ENCODE measurements at regions not wholly inside any gene's neighbourhood (a gene's known extent, or its start where the extent isn't known, plus 50 kb on each side); places are given as distances from the start of the nearest gene placed in this dataset.
"Not testable (repeated sequence)": the region's sequence is repeated elsewhere in the genome, so short reads cannot be mapped to it uniquely, and the experiment has no call there.

- no peak for DNase-seq (ENCODE audit: low spot score)
Observed at GRCh38 chr2:18077704-18078103, 199.2 kb downstream of the KCNS3 start.

DNA sequence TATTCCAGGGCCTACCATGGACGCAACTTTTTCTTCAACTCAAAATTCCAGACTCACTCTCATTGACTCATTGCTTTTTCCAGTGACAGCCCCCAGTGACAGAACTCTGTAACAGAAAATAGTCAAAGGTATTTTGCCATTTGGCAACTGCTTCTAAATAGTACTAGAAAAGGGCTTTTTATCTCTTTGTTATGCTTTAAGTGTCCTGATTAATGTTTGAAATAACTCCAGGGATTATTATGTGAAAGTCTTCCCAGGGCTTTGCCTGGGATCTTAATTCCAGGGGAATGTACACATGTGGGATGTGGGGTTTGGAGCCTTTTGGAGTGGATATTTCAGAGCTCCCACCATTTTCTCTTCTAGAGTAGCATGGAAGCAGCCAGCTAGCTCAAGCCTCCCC is 198.8 kb downstream of the KCNS3 start:
- DNase-seq (ENCODE audit: low spot score) = no peak

DNA sequence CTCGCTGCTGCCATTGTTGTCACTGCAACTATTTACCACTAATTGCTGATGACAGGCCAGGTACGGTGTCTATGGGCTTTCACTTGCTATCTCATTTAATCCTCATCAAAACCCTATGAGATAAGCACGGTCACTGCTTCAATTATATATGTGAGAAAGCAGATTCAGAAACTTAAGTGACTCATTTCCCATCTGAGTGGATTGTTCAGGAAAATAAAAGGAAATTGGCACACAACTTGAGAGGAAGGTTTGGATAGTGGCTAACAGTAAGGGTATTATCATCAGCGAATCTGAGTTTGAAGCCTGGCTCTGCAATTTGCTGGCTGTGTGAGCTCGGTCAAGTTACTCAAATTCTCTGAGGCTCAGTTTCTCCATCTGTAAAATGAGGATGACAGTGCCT is 196.0 kb downstream of the KCNS3 start:
- DNase-seq (ENCODE audit: low spot score) = no peak

- no peak for DNase-seq (ENCODE audit: low spot score)
Observed at GRCh38 chr2:18073601-18074000, 195.1 kb downstream of the KCNS3 start.

DNA sequence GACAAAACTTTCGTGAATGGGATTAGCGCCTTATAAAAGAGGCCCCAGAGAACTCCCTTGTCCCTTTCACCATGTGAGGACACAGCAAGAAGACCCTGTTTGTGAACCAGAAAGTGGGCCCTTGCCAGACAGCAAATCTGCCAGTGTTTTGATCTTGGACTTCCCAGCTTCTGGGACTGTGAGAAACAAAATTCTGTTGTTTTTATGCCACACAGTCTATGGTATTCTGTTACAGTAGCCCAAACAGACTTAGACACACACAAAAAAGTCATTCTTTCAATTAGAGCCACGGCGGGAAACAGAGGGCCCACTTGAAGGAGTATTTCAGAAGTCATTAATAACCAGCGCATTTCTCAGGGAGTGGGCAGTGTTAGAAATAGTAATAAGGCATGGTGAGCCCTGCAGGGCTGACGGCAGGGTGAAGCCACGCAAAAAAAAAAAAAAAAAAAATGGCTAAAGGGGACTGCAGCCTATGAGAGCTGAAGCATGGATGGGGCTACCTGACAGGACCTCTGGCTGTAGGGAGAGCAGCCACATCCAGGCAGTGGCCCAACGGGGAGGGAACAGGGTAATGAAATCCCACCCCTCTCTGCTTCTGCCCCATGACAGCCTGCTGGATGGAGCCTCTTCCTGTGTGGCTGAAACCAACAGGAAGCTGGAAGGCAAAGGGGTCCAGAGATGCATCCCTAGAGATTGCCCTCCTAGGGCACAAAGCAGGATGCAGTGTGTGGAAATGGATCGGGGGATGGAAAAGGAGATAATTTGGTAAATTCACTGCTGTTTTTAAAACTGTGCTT is 189.3 kb downstream of the KCNS3 start:
- no peak for DNase-seq (ENCODE audit: low spot score)

DNA sequence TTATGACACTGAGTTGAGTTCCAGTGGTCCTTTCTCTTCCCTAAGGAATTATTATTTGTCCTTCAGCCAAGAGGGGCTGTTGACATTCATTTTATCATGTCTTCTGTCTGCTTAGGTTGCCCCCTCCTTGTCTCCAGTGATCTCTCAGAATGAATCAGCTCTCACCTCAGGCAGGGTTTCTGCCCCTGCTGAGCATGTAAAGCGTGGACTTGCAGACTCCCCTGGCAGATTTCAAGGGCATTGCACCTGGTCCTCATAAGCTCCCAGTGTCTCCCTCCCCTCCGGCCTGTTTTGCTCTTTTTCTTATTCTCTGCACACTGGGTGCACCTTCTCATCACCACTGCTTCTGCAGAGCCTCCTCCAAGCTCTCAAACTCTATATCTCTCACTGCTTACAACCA is 188.4 kb downstream of the KCNS3 start:
- no peak for DNase-seq (ENCODE audit: low spot score)

DNA sequence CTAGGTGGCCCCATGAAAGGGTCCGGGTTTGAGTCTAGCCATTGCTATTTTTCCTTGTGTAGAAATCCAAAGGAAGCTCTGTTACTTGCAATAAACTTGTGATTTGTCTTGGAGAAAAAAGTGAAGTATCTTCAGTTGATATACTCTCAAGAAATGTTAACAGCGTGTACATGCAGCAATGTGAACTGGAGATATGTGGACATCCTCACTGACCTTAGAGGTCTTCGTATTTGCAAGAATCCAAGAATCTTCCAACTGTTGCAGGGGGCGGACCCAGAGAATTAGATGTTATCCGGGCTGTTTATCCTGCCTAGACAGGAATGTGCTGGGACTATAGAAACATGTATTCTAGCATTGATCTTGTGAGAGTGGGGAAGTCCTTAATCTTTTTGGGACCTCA is 187.6 kb downstream of the KCNS3 start:
- DNase-seq (ENCODE audit: low spot score) = no peak

DNA sequence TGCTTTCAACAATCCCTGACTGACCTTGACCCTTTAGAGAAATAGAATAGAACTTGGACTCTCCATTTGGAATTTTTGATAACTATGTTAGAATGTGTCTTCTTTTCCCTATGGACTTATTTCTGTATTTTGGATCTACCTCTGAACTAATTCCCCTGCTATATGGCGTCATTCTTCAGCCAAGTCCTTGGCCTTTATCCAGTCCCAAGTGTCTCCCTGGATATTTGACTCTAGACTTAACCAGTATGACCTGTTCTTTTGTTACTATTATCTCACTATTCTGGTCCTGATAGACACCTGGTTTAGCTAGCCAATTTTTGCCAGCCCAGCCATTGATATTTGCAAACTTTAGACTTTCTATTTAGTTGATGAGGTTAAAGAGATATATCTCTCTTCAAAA is 186.8 kb downstream of the KCNS3 start:
- no peak for DNase-seq (ENCODE audit: low spot score)

DNA sequence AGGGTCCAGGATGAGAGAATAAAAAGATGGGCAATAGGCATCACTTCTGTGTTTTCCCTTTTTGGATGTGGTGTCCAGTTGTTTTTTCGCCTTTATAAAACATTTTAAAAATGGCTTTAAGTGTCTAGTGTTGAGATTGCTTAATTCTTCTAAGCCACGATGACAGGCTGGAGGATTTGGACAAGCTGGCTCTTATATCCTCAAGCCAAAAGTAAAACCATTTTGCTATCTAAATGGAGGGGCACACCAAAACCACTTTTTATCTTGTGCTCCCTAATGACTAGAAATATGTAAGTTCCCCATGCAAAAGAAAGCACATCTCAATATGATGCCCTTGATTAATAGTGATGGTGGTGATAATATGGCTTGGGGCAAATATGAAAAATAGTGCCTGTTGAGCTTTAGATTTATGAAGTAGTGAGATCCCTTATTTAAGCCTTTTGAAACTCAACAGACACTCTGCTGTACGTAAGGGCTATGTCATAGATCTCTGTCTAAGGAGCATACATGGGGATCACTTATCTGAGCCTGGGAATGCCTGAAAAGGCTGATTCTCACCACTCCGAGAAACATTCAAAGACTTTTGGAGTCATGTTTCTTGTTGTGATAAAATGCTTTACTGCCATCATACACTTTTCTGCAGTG is 185.5 kb downstream of the KCNS3 start:
- DNase-seq (ENCODE audit: low spot score) = no peak

DNA sequence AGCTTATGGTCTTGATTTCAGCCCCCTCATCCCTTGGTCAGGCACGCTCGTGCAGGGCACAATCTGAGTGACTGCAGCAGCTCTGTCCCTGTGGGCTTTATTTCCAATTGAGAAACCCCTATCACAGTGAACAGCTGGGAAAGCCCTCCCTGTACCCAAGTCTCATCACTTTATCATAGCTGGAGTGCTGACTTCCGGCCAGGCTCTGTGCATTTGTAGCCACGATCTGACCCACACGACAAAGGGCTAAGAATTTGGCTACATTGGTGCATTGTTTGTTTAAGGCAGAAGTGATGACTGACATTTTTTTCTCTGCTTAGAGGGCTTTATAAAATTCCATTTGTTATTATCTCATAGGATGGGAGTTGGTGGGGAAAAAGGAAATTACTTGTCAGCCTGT is 184.4 kb downstream of the KCNS3 start:
- no peak for DNase-seq (ENCODE audit: low spot score)

- DNase-seq (ENCODE audit: low spot score) = no peak
Observed at GRCh38 chr2:18061717-18062116, 183.2 kb downstream of the KCNS3 start.

DNA sequence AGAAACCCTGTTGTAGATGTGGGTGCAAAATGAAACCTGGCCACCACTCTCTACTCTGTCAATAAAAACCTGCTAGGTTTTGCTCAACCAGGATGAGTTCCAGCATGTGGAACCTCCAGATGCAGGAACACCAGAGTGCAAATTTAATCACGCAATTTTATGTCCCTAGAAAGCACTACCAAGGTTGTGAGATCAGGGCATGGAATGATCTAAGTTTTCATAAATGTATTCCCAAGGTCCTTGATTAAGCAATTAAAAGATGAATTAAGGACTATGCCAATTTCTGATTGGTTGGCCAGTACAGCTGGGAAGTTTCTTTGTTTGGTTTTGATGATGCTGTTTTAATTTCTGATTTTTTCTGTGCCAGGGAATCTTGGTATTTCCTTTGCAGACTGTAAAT is 179.2 kb downstream of the KCNS3 start:
- no peak for DNase-seq (ENCODE audit: low spot score)

GRCh38 chr2:18055290-18055689 is 176.8 kb downstream of the KCNS3 start:
- DNase-seq (ENCODE audit: low spot score) = no peak

DNA sequence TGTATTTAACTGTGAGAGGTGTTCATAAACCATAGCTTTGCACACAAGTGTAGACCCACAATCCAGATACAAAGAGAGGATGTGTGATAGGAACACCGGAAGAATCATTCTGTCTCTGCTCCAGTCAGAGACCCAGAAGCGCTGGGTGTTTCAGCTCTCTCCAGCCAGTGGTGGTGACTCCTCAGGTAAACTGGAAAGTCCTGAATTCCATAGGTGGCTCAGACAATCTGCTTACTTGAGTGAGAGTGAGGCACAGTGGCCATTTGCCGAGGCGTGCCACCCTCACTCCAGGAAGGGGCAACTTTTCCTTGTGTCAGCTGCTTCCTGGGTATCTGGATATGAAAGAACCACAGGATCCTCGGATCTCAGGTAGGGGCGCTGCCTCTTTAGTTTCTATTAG is 171.5 kb downstream of the KCNS3 start:
- no peak for DNase-seq (ENCODE audit: low spot score)

DNA sequence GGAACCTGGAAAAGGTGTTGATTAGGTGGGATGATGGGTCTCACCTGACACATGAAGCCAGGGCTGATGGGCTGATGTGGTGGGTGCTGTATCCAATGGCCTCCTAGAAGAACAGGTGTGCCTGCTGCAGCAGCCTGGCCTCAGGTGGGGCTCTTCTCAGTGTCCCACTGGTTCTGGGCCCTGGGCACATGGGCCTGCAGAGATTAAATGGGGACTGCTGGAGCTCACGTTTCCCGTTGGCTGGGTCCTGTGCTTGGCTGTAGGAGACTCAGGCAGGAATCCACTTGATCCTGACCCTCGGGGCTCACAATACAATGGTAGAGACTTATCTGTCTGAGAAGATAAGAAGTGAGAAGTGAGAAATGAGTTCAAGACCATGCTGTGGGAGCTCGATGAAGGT is 170.9 kb downstream of the KCNS3 start:
- no peak for DNase-seq (ENCODE audit: low spot score)

- DNase-seq (ENCODE audit: low spot score) = no peak
Observed at GRCh38 chr2:18047896-18048657, 169.6 kb downstream of the KCNS3 start.

DNA sequence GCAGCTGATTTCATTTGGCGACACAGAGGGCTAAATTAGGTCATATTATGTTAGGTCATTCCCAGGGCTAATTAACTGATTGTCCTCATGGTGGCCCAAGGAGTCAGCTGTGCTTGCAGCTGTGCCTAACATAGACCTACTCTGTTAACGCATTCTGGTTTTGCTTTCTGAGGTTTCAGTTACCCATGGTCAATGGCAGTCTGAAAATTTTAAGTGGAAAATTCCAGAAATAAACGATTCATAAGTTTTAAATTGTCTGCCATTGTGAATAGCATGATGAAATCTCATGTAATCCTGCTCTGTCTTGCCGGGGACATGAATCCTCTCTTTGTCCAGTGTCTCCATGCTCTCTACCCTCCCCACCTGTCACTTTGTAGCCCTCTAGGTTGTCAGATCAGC is 168.7 kb downstream of the KCNS3 start:
- DNase-seq (ENCODE audit: low spot score) = peak; percentile 54

GRCh38 chr2:18046558-18047212 is 168.2 kb downstream of the KCNS3 start:
- DNase-seq (ENCODE audit: low spot score) = peak; percentile 12

DNA sequence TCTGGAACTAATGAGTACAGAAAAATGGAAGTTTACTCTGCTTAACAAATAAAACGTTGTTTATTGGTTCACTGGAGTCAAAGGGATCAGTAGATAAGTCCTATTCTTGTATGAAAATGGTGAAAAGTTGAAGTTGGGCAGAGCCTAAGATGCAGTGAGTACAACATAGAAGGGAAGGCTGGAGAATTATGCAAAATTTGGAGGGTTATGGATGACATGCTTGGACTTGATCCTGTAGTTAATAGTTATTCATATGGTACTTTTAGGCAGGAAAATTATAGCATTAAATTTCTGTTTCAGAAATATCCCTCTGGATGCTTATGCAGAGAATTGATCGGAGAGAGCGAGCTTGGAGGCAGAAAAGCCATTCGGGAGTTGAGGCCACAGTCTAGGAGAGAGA is 167.6 kb downstream of the KCNS3 start:
- no peak for DNase-seq (ENCODE audit: low spot score)

- DNase-seq (ENCODE audit: low spot score) = no peak
Observed at GRCh38 chr2:18045230-18045629, 166.8 kb downstream of the KCNS3 start.

DNA sequence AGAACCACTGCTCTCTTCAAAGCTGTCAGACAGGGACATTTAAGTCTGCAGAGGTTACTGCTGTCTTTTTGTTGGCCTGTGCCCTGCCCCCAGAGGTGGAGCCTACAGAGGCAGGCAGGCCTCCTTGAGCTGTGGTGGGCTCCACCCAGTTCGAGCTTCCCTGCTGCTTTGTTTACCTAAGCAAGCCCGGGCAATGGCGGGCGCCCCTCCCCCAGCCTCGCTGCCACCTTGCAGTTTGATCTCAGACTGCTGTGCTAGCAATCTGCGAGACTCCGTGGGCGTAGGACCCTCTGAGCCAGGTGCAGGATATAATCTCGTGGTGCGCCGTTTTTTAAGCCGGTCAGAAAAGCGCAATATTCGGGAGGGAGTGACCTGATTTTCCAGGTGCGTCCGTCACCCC is 138.9 kb downstream of the KCNS3 start:
- DNase-seq (ENCODE audit: low spot score) = not testable (repeated sequence)

DNA sequence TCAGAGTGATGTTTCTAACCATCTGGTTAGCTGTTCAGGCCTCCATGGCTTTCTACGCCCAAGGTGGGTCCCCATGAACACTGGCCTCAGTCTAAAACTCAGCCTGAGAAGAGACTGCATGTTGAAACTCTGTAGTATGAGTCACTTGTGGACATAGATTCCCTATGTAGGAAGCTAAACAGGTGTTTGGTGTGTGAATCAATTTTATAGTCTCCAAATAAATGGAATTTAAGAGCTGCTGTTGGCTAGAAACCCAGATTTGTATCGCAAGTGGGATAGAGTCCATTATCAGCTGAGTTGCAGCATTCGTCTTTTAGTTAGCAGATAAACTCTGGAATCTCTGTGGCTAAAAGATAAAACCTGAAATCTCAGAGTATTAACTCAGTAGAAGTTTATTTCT is 131.4 kb downstream of the KCNS3 start:
- no peak for DNase-seq (ENCODE audit: low spot score)

- no peak for DNase-seq (ENCODE audit: low spot score)
Observed at GRCh38 chr2:18005411-18005810, 126.9 kb downstream of the KCNS3 start.

Data from Ammon's horn (tissue), 1 donor.